Epithelial cell of esophagus (primary cell): ENCODE measurements at regions not wholly inside any gene's neighbourhood (a gene's known extent, or its start where the extent isn't known, plus 50 kb on each side); places are given as distances from the start of the nearest gene placed in this dataset.

Experiments used
- DNase-seq: peaks from one replicate; pipeline ENCODE4 v3.0.0; 2010; ENCODE audit warnings: low read depth
- H3K4me3 ChIP-seq: 2 replicates; pipeline ENCODE4 v1.5.1; 2011; ENCODE audit warnings: mild to moderate bottlenecking, low read length, control low read depth
- CTCF ChIP-seq: IDR thresholded peaks from 2 replicates; pipeline ENCODE4 v1.5.1; 2011; ENCODE audit warnings: low read depth, mild to moderate bottlenecking, low read length, control low read depth, inconsistent platforms; ENCODE audit not compliant: insufficient read depth; ENCODE audit errors: missing control alignments

GRCh38 chr9:120338340-120338739, 241.6 kb downstream of the CDK5RAP2 start:
- DNase-seq = no peak
- TF ChIP-seq CTCF = no peak
- no peak overlapping the region for H3K4me3 ChIP-seq

- no peak overlapping the region for H3K4me3 ChIP-seq
- DNase-seq = no peak
- no peak for TF ChIP-seq CTCF
These were observed 242.8 kb downstream of the CDK5RAP2 start for GRCh38 chr9:120337131-120337530.

GRCh38 chr9:120336753-120337090, 243.2 kb downstream of the CDK5RAP2 start:
- no peak for DNase-seq
- no peak for TF ChIP-seq CTCF
- no peak overlapping the region for H3K4me3 ChIP-seq

- DNase-seq = peak; percentile 70
- no peak overlapping the region for H3K4me3 ChIP-seq
- TF ChIP-seq CTCF = no peak
These were observed 243.8 kb downstream of the CDK5RAP2 start for GRCh38 chr9:120336021-120336752.

GRCh38 chr9:120331913-120332312, 248.1 kb downstream of the CDK5RAP2 start:
- TF ChIP-seq CTCF = no peak
- peak; percentile 54 for DNase-seq
- no peak overlapping the region for H3K4me3 ChIP-seq

GRCh38 chr9:120330031-120330430, 249.9 kb downstream of the CDK5RAP2 start:
- no peak for DNase-seq
- TF ChIP-seq CTCF = no peak
- no peak overlapping the region for H3K4me3 ChIP-seq

- no peak for TF ChIP-seq CTCF
- no peak for DNase-seq
- H3K4me3 ChIP-seq = no peak overlapping the region
These were observed 252.6 kb downstream of the CDK5RAP2 start for GRCh38 chr9:120327322-120327721.
